AG10803 (cell line): ENCODE measurements at regions not wholly inside any gene's neighbourhood (a gene's known extent, or its start where the extent isn't known, plus 50 kb on each side); places are given as distances from the start of the nearest gene placed in this dataset.

Experiments
- DNase-seq: peaks from one replicate; pipeline ENCODE4 v3.0.0; 2010; ENCODE audit warnings: low read depth
- H3K4me3 ChIP-seq: 2 replicates; pipeline ENCODE4 v1.5.1; 2011; ENCODE audit warnings: mild to moderate bottlenecking, low read length, control low read depth
- CTCF ChIP-seq: conservative IDR thresholded peaks from 2 replicates; pipeline ENCODE4 v1.5.1; 2011; ENCODE audit warnings: mild to moderate bottlenecking, low read length, control low read depth, inconsistent platforms

GRCh38 chr17:72429066-72429638, 308.3 kb downstream of the SOX9 start:
- H3K4me3 ChIP-seq: no peak overlapping the region
- TF ChIP-seq CTCF: no peak
- no peak for DNase-seq

- peak; percentile 24 for TF ChIP-seq CTCF
Measured at GRCh38 chr17:72430611-72431432, 310.0 kb downstream of the SOX9 start.

GRCh38 chr17:72432143-72432621, 311.4 kb downstream of the SOX9 start:
- TF ChIP-seq CTCF: no peak
- DNase-seq: no peak
- no peak overlapping the region for H3K4me3 ChIP-seq

More at GRCh38 chr17:72430611-72431432, 310.0 kb downstream of the SOX9 start:
- no peak overlapping the region for H3K4me3 ChIP-seq
- no peak for DNase-seq

GRCh38 chr17:72432881-72433280, 312.1 kb downstream of the SOX9 start:
- H3K4me3 ChIP-seq: no peak overlapping the region

GRCh38 chr17:72433797-72434196, 313.0 kb downstream of the SOX9 start:
- no peak for TF ChIP-seq CTCF
- no peak for DNase-seq
- H3K4me3 ChIP-seq: no peak overlapping the region

More at GRCh38 chr17:72432881-72433280, 312.1 kb downstream of the SOX9 start:
- no peak for TF ChIP-seq CTCF
- no peak for DNase-seq

GRCh38 chr17:72434581-72434980, 313.8 kb downstream of the SOX9 start:
- TF ChIP-seq CTCF: no peak
- no peak for DNase-seq
- no peak overlapping the region for H3K4me3 ChIP-seq
